Upper lobe of left lung (tissue), 6 donors: ENCODE measurements at regions not wholly inside any gene's neighbourhood (a gene's known extent, or its start where the extent isn't known, plus 50 kb on each side); places are given as distances from the start of the nearest gene placed in this dataset.
A peak's percentile ranks its signal among the peaks of the same experiment; 100 is the strongest.

Experiments used
- ATAC-seq, 2 donors: fragments of 200-7000 bp; cut with Tn5 transposase; one replicate each; pipeline ENCODE4 v1.9.1; 2022; ENCODE audit warnings: mild to moderate bottlenecking in 2 of 2, moderate library complexity in 2 of 2; ENCODE audit not compliant: low FRiP score in 2 of 2
- DNase-seq, 2 donors: peaks; one replicate each; pipeline ENCODE4 v3.0.0-alpha.2; 2019 to 2020
- H3K27ac ChIP-seq, 4 donors: fragments of 200-600 bp; sonication (generic); one replicate each; pipeline ENCODE4 v1.5.1; 2016 to 2019
- H3K27me3 ChIP-seq, 4 donors: fragments of 200-600 bp; sonication (generic); one replicate each; pipeline ENCODE4 v1.5.1; 2017 to 2019
- H3K36me3 ChIP-seq, 4 donors: fragments of 200-600 bp; sonication (generic); one replicate each; pipeline ENCODE4 v1.5.1; 2016 to 2019
- H3K4me1 ChIP-seq, 4 donors: fragments of 200-600 bp; sonication (generic); one replicate each; pipeline ENCODE4 v1.5.1; 2018 to 2019
- H3K4me3 ChIP-seq, 4 donors: fragments of 200-600 bp; sonication (generic); one replicate each; pipeline ENCODE4 v1.5.1; 2017 to 2019; ENCODE audit warnings: mild to moderate bottlenecking in 2 of 4, moderate library complexity in 1 of 4
- H3K9me3 ChIP-seq, 4 donors: fragments of 200-600 bp; sonication (generic); one replicate each; pipeline ENCODE4 v1.5.1; 2018 to 2019
- EP300 ChIP-seq, 4 donors: sonication (generic); formaldehyde crosslinking; IDR thresholded peaks; one replicate each; pipeline ENCODE4 v1.5.1; 2017; ENCODE audit warnings: antibody characterized with exemption in 4 of 4, control low read depth in 2 of 4
- POLR2A ChIP-seq, 4 donors: fragments of 450-650 bp; IDR thresholded peaks; one replicate each; pipeline ENCODE4 v1.5.1; 2016 to 2017; ENCODE audit warnings: antibody characterized with exemption in 4 of 4, mild to moderate bottlenecking in 2 of 4
- POLR2AphosphoS5 ChIP-seq, 2 donors: sonication (generic); formaldehyde crosslinking; IDR thresholded peaks; one replicate each; pipeline ENCODE4 v1.5.1; 2017; ENCODE audit warnings: antibody characterized with exemption in 2 of 2
- WGBS, 2 donors: methylation state at CpG; one replicate each; pipeline ENCODE4 v1.1.5; 2017 to 2018; 5-methylcytosine and 5-hydroxymethylcytosine counted together
- TF ChIP-seq, protein P1 (sequence below), 6 experiments: fragments of 450-650 bp in 4 of 6; fragments of 200-600 bp in 2 of 6; sonication (generic) in 2 of 6; IDR thresholded peaks; one replicate each; pipeline ENCODE4 v1.5.1; 2016 to 2019; ENCODE audit warnings: antibody characterized with exemption in 6 of 6
- donor health status: DM: no; HTN: no; CAD: no; lungs with moderate emphysema.
- donor health status: DM: no; HTN: yes; CAD: no; lungs with severe emphysema.

DNA sequence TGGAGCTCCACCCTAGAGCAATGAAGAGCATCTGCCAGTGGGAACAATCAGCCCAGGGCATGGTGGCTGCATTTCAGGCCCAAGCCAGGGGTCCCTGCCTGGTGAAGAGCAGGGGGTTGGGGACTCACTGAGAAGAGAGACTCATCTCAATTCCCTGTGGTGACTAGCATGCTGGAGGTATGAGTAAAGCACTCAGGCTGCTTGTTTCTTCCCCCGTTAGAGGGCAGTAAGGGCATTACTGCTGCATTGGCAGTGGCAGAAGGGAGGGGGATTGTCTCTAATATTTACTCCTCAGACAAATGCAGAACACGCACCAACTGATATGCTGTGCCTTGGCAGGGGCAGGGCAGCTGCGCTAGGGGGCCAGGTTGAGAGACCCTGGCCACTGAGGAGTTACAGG, 329.1 kb downstream of the SLITRK5 start:
- Histone ChIP-seq H3K4me1 (no peaks in the 10 kb centered on the region), H3K36me3 (no peaks in the 10 kb centered on the region), H3K9me3 (no peaks in the 10 kb centered on the region), H3K27ac (no peak overlapping the region), H3K27me3 (no peaks in the 10 kb centered on the region), H3K4me3 (no peak overlapping the region)
- ATAC-seq (peak in 1 of 2 donors; percentile 22), DNase-seq (peak in 1 of 2 donors; percentile 30)
- TF ChIP-seq EP300 (IDR thresholded peaks at IDR 0.05) (no peak), POLR2A (IDR thresholded peaks at IDR 0.05) (no peak), POLR2AphosphoS5 (IDR thresholded peaks at IDR 0.05) (no peak)
- TF ChIP-seq, protein P1, sequence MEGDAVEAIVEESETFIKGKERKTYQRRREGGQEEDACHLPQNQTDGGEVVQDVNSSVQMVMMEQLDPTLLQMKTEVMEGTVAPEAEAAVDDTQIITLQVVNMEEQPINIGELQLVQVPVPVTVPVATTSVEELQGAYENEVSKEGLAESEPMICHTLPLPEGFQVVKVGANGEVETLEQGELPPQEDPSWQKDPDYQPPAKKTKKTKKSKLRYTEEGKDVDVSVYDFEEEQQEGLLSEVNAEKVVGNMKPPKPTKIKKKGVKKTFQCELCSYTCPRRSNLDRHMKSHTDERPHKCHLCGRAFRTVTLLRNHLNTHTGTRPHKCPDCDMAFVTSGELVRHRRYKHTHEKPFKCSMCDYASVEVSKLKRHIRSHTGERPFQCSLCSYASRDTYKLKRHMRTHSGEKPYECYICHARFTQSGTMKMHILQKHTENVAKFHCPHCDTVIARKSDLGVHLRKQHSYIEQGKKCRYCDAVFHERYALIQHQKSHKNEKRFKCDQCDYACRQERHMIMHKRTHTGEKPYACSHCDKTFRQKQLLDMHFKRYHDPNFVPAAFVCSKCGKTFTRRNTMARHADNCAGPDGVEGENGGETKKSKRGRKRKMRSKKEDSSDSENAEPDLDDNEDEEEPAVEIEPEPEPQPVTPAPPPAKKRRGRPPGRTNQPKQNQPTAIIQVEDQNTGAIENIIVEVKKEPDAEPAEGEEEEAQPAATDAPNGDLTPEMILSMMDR (IDR thresholded peaks at IDR 0.05) = no peak
- 97 to 100% methylated on average over 1 to 3 of the region's 3 CpGs for WGBS, 2 donors

DNA sequence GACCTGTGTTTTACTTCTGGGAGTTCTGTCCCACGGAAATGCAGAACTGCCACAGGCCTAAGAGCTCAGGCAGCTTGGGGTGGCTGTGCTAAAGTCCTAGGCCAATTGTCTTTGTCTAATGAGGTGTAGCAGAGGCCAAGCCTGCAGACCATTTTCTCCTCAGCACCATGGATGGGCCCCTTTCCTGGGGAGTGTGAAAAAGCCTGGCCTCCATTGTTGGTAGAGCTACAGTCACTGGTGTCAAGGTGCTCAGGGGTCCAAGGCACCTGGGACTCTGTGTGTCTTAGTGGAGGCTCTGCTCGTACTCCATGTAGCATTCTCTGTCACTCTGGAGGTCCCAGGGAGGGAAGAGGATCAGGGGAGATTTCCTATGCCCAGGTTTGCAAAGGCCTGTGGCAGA, 329.6 kb downstream of the SLITRK5 start:
- Histone ChIP-seq H3K9me3 (no peaks in the 10 kb centered on the region), H3K4me1 (no peaks in the 10 kb centered on the region), H3K27ac (no peak overlapping the region), H3K4me3 (no peak overlapping the region), H3K27me3 (no peaks in the 10 kb centered on the region), H3K36me3 (no peaks in the 10 kb centered on the region)
- ATAC-seq (peak; percentile 38 to 42), DNase-seq (no peak)
- TF ChIP-seq EP300 (IDR thresholded peaks at IDR 0.05) = no peak
- WGBS, 2 donors = 57 to 83% methylated on average over 1 to 2 of the region's 2 CpGs

DNA sequence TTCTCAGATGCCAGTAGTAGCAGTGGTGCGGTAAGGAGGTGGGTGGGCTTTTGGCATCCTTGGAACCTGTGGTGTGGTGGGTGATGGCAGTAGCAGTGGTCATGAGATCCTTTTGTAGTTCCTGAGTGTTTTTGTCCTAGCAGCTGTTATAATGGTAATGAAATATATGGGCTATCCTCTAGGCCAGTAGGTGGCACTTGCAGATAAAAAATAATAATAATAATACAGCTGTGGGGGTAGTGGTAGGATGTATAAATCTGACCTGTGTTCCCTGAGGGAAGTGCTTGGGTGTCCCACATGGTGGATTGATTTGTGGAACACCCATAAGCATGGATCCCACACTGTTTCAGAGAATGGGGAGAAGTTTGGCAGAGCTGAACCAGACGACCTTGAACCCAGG, 334.0 kb downstream of the SLITRK5 start:
- H3K27ac ChIP-seq = no peak overlapping the region
- H3K27me3 ChIP-seq = no peaks in the 10 kb centered on the region
- ATAC-seq (no peak), DNase-seq (no peak)
- H3K9me3 ChIP-seq = no peaks in the 10 kb centered on the region
- no peaks in the 10 kb centered on the region for H3K4me1 ChIP-seq
- no peak overlapping the region for H3K4me3 ChIP-seq
- H3K36me3 ChIP-seq = no peaks in the 10 kb centered on the region
- 78 to 91% methylated on average over 2 of the region's 2 CpGs for WGBS, 2 donors
- TF ChIP-seq EP300 (IDR thresholded peaks at IDR 0.05) (no peak), POLR2AphosphoS5 (IDR thresholded peaks at IDR 0.05) (no peak), POLR2A (IDR thresholded peaks at IDR 0.05) (no peak)
- TF ChIP-seq, protein P1 (IDR thresholded peaks at IDR 0.05) = peak in 2 of 6 experiments; percentile 4 to 6

GRCh38 chr13:88014527-88014926, 343.4 kb downstream of the SLITRK5 start:
- Histone ChIP-seq H3K27ac (no peak overlapping the region), H3K4me1 (no peaks in the 10 kb centered on the region), H3K27me3 (no peaks in the 10 kb centered on the region), H3K36me3 (no peaks in the 10 kb centered on the region), H3K4me3 (no peak overlapping the region), H3K9me3 (no peaks in the 10 kb centered on the region)
- no peak for TF ChIP-seq POLR2A (IDR thresholded peaks at IDR 0.05)
- TF ChIP-seq POLR2AphosphoS5 (IDR thresholded peaks at IDR 0.05) = no peak
- no peak for TF ChIP-seq EP300 (IDR thresholded peaks at IDR 0.05)
- TF ChIP-seq, protein P1 (IDR thresholded peaks at IDR 0.05) = no peak
- no peak for DNase-seq
- ATAC-seq = no peak
- 72% methylated on average over 2 of the region's 2 CpGs for WGBS, 2 donors

DNA sequence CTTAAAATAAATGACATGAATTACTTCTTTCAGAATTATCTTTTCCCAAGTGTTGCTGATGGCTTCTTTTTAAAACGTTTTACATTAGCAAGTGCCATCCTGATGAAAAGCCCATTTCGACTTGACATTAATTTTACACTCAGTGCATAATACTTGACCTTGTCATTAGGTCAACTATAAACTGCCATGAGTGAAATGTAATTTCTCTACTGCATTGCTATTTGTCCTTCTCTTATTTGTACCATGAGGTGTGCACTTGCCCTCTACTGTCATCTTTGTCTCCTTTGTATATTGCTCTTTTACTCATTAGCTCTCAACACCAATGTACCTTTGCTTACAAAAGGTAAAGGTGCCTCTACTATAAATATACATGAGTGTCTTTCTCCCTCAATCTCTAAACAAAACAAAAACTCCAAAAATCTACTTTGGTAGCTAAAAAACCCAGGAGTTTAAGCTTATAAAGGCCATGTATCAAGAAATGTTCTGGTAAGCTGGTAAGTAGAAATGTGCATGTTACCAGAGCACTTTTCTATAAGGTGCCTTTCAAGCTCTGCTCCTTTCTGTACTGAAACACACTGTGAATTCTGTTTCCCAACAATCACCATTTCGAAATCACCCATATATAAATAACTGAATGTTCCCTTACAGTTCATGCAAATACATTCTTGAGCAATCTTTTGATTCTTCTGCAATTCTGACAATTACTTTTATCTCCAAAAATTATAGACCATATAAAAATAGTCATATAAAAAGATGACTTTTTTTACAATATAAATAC, 351.4 kb downstream of the SLITRK5 start:
- Histone ChIP-seq H3K9me3 (no peaks in the 10 kb centered on the region), H3K27ac (no peak overlapping the region), H3K27me3 (no peaks in the 10 kb centered on the region), H3K36me3 (no peaks in the 10 kb centered on the region), H3K4me3 (no peak overlapping the region), H3K4me1 (no peaks in the 10 kb centered on the region)
- no peak for ATAC-seq
- TF ChIP-seq EP300 (IDR thresholded peaks at IDR 0.05) (no peak), POLR2A (IDR thresholded peaks at IDR 0.05) (no peak), POLR2AphosphoS5 (IDR thresholded peaks at IDR 0.05) (no peak)
- TF ChIP-seq, protein P1 (IDR thresholded peaks at IDR 0.05) = no peak
- DNase-seq = no peak
- 46 to 50% methylated on average over 3 of the region's 3 CpGs for WGBS, 2 donors
